GM12865 (cell line): ENCODE measurements at regions not wholly inside any gene's neighbourhood (a gene's known extent, or its start where the extent isn't known, plus 50 kb on each side); places are given as distances from the start of the nearest gene placed in this dataset.

Experiments used
- DNase-seq: peaks from one replicate; pipeline ENCODE4 v3.0.0; 2010; ENCODE audit warnings: low read depth
- H3K4me3 ChIP-seq: 2 replicates; pipeline ENCODE4 v1.5.1; 2011; ENCODE audit warnings: mild to moderate bottlenecking, low read depth, low read length, control low read depth
- CTCF ChIP-seq: IDR thresholded peaks from 2 replicates; pipeline ENCODE4 v1.5.1; 2011; ENCODE audit warnings: low read length, control low read depth, low read depth, inconsistent platforms; ENCODE audit not compliant: insufficient read depth; ENCODE audit errors: missing control alignments

DNA sequence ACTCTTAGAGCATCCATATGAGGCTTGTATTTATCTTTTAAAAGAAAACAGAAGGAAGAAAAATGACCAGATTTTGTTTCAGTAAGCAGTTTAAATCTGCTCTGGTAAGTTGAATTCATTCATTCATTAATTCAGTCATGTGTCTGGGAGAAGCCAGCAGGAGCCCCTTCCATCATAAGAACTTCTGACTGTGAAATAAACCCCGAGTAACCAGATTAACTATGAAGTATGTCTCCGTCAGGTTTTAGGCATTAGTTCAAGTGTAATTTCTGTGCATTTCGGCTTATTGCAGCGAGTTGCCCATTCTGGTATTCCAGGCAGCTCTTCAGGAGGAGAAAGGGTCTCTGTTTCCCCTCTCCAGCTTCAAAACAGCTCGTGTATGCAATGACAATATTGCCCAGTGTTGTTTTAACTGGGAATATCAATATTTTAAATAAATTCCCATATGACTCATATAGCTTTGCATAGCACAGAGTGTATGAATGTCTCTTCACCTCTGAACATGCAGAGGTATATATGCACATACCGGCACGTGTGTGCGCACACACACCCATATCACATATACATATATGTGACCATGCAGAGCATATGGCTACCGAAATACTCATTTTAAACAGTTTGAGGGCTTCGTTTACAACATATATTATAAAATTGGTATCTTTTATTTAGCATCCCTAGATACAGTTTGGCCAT lies 255.3 kb downstream of the BCOR start:
- DNase-seq, result no peak
- no peak for TF ChIP-seq CTCF
- H3K4me3 ChIP-seq, result no peak overlapping the region

DNA sequence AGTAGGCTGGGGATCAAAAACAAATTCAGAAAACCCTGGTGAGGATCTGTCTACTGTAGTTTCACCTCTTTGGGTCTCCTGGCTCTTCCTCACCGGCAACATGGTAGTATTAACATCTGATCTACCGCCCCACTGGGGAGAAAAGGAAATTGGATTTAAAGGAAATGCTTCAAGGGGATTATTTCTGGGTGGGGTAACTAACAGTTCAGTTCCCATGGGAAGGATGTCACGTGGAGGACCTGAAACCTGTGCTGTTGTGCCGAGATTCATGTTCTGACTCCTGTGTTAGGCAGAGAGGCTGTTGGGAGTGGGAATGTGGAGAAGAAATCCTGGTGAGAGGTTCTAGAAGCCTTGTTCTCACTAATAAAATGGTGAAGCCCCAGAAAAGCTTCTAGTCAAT lies 254.4 kb downstream of the BCOR start:
- TF ChIP-seq CTCF, result no peak
- no peak overlapping the region for H3K4me3 ChIP-seq
- no peak for DNase-seq

- no peak for DNase-seq
- no peak for TF ChIP-seq CTCF
- no peak overlapping the region for H3K4me3 ChIP-seq
These were observed 252.5 kb downstream of the BCOR start for GRCh38 chrX:39845233-39845632.

- H3K4me3 ChIP-seq, result no peak overlapping the region
- no peak for TF ChIP-seq CTCF
- DNase-seq, result no peak
These were observed 251.3 kb downstream of the BCOR start for GRCh38 chrX:39846460-39846859.

- no peak for TF ChIP-seq CTCF
- no peak overlapping the region for H3K4me3 ChIP-seq
- DNase-seq, result no peak
These were observed 249.5 kb downstream of the BCOR start for GRCh38 chrX:39848243-39848642.

DNA sequence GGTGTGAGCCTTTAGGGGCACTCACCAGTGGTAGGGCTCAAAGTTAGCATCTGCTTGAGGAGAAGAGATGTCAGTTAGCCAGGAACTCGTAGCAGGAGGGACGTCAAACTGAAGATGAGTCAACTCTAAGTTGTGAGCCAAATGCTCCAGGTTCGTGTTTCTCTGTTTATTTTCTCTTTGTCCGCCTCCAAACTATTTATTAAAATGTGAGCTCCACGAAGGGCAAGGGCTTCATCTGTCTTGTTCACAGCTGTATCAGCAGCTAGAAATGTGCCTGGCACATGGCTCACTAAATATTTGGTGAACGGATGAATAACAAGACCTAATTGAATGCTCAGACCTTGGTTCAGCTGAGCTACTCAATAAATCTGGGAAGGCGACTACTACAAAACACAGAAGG lies 248.9 kb downstream of the BCOR start:
- DNase-seq, result no peak
- no peak for TF ChIP-seq CTCF

DNA sequence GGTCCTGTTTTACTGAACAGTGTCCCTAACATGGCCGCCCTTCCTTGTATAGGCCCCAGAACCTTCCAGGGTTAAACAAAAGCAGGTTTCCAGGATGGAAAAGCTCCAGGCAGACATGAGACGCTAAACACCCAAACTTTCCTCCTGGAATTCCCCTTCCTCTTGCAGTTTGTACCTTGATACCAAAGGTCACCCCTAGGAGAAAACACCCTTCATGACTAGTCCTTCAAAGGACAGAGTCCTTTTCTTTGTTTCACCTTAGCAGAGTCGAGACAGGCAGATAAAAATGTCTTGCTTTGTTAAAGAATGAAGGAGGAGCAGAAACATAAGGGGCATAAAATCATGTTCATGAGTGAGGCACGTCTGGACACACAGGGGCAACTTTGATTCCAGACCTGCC lies 247.5 kb downstream of the BCOR start:
- DNase-seq, result no peak
- TF ChIP-seq CTCF, result no peak
- H3K4me3 ChIP-seq, result no peak overlapping the region

More for the DNA sequence above, 248.9 kb downstream of the BCOR start:
- no peak overlapping the region for H3K4me3 ChIP-seq
